ENCODE measurements at regions not wholly inside any gene's neighbourhood (a gene's known extent, or its start where the extent isn't known, plus 50 kb on each side); places are given as distances from the start of the nearest gene placed in this dataset.

GRCh38 chr2:8588831-8589191, 93.0 kb upstream of the ID2 start:
- Histone ChIP-seq H3K9me3 (no peaks in the 10 kb centered on the region), H3K36me3 (ENCODE audit: low read depth) (no peaks in the 10 kb centered on the region), H3K4me3 (no peak overlapping the region), H3K4me1 (ENCODE audit: low read depth) (peaks cover 7% of the 10 kb centered on the region)
- intact Hi-C loops (cut with DNase I, micrococcal nuclease): no loop called here
- DNase-seq: no peak
- no peak for ATAC-seq
- no peak for TF ChIP-seq CTCF (IDR thresholded peaks at IDR 0.05)

- no peak overlapping the region for H3K4me3 ChIP-seq
- no peak for ATAC-seq
- intact Hi-C loops (cut with DNase I, micrococcal nuclease): no loop called here
Observed at GRCh38 chr2:8589721-8590120, 92.1 kb upstream of the ID2 start.

GRCh38 chr2:8590938-8591337, 90.9 kb upstream of the ID2 start:
- no peak overlapping the region for H3K4me3 ChIP-seq
- ATAC-seq: no peak
- no peaks in the 10 kb centered on the region for H3K4me1 ChIP-seq (ENCODE audit: low read depth)
- intact Hi-C loops (cut with DNase I, micrococcal nuclease): no loop called here
- DNase-seq: no peak
- H3K9me3 ChIP-seq: no peaks in the 10 kb centered on the region
- TF ChIP-seq CTCF (IDR thresholded peaks at IDR 0.05): no peak
- no peaks in the 10 kb centered on the region for H3K36me3 ChIP-seq (ENCODE audit: low read depth)

More at GRCh38 chr2:8589721-8590120, 92.1 kb upstream of the ID2 start:
- Histone ChIP-seq H3K4me1 (ENCODE audit: low read depth) (no peaks in the 10 kb centered on the region), H3K36me3 (ENCODE audit: low read depth) (no peaks in the 10 kb centered on the region), H3K9me3 (no peaks in the 10 kb centered on the region)
- no peak for DNase-seq
- no peak for TF ChIP-seq CTCF (IDR thresholded peaks at IDR 0.05)

- intact Hi-C loops (cut with DNase I, micrococcal nuclease): no loop called here
- DNase-seq: no peak
- TF ChIP-seq CTCF (IDR thresholded peaks at IDR 0.05): no peak
- Histone ChIP-seq H3K9me3 (no peaks in the 10 kb centered on the region), H3K36me3 (ENCODE audit: low read depth) (no peaks in the 10 kb centered on the region), H3K4me3 (no peak overlapping the region), H3K4me1 (ENCODE audit: low read depth) (no peaks in the 10 kb centered on the region)
- peak; percentile 16 for ATAC-seq
Observed at GRCh38 chr2:8592736-8593135, 89.1 kb upstream of the ID2 start.

GRCh38 chr2:8593243-8593642, 88.6 kb upstream of the ID2 start:
- no peak for ATAC-seq

More at GRCh38 chr2:8593243-8593642, 88.6 kb upstream of the ID2 start:
- intact Hi-C loops (cut with DNase I, micrococcal nuclease): no loop called here
- no peaks in the 10 kb centered on the region for H3K9me3 ChIP-seq
- no peak for TF ChIP-seq CTCF (IDR thresholded peaks at IDR 0.05)
- H3K4me1 ChIP-seq (ENCODE audit: low read depth): no peaks in the 10 kb centered on the region
- no peak overlapping the region for H3K4me3 ChIP-seq
- DNase-seq: no peak
- no peaks in the 10 kb centered on the region for H3K36me3 ChIP-seq (ENCODE audit: low read depth)

All from mucosa of descending colon (tissue), 3 donors.